Muscle layer of duodenum (tissue), 2 donors: ENCODE measurements at regions not wholly inside any gene's neighbourhood (a gene's known extent, or its start where the extent isn't known, plus 50 kb on each side); places are given as distances from the start of the nearest gene placed in this dataset.

Experiments
- H3K27ac ChIP-seq: one replicate; pipeline ENCODE4 v1.7.0; 2013; ENCODE audit warnings: mild to moderate bottlenecking, low read length
- H3K27me3 ChIP-seq: one replicate; pipeline ENCODE4 v1.7.0; 2013; ENCODE audit warnings: low read depth, mild to moderate bottlenecking, control low read depth, low read length
- H3K36me3 ChIP-seq, 2 donors: one replicate each; pipeline ENCODE4 v1.7.0; 2013; ENCODE audit warnings: low read length in 2 of 2, control low read depth in 1 of 2, mild to moderate bottlenecking in 1 of 2; ENCODE audit not compliant: insufficient read depth in 2 of 2, control insufficient read depth in 1 of 2
- H3K4me1 ChIP-seq, 2 donors: one replicate each; pipeline ENCODE4 v1.7.0; 2013; ENCODE audit warnings: low read length in 2 of 2, mild to moderate bottlenecking in 2 of 2, control low read depth in 1 of 2, moderate library complexity in 1 of 2; ENCODE audit not compliant: insufficient read depth in 2 of 2, control insufficient read depth in 1 of 2
- H3K4me3 ChIP-seq, 2 donors: one replicate each; pipeline ENCODE4 v1.7.0; 2013; ENCODE audit warnings: low read length in 2 of 2, low read depth in 1 of 2, mild to moderate bottlenecking in 1 of 2
- H3K9me3 ChIP-seq, 2 donors: one replicate each; pipeline ENCODE4 v1.7.0; 2013; ENCODE audit warnings: low read length in 2 of 2, control low read depth in 1 of 2, mild to moderate bottlenecking in 1 of 2; ENCODE audit not compliant: control insufficient read depth in 1 of 2
- donor health status: healthy.

- no peak overlapping the region for H3K27ac ChIP-seq
- H3K4me3 ChIP-seq: no peak overlapping the region
- H3K9me3 ChIP-seq: no peaks in the 10 kb centered on the region
- no peaks in the 10 kb centered on the region for H3K27me3 ChIP-seq
- no peaks in the 10 kb centered on the region for H3K4me1 ChIP-seq
- H3K36me3 ChIP-seq: no peaks in the 10 kb centered on the region
These were observed 52.0 kb upstream of the SLIT3 start for GRCh38 chr5:169352901-169353300.

DNA sequence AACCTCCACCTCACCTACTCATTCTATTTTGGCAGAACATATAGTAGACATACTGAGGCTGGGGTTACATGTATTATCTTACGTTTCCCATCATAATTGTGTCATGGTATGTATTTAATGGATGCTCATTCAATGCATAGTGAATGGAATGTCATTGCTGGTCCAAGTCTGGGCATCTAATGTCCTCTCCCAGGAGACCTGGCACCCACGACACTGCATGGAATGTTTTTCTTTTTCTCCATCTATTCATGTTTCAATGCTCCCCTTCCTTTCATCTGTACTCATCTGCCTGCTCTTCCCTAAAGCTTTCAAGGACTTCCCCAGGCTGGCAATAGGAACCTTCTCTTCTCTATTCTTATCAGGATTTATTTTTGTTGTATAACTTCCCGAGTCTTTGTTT, 50.8 kb upstream of the SLIT3 start:
- Histone ChIP-seq H3K9me3 (no peaks in the 10 kb centered on the region), H3K4me3 (no peak overlapping the region), H3K27ac (no peak overlapping the region), H3K36me3 (no peaks in the 10 kb centered on the region), H3K27me3 (no peaks in the 10 kb centered on the region), H3K4me1 (no peaks in the 10 kb centered on the region)

DNA sequence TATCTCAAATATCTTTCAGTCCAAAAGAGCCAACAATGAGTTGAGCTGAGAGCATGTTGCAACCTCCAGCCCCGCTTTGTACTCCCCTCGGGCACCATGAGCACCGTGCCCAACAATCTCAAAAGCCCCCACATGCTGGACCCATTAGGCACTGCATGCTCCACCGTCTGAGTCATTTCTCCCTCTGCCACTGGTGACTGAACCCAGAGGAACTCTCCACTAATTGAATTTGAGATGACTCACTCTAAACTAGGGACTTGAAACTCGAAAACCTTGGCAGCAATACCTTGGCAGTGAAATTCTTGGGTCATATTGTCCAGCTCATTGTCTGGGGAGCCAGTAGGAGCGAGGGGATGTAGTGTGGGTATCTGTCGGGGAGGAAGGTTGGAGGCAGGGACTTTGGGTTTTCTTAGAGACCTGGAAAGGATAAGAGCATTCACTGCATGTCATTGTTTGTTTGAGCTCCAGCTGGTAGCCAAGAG, 49.9 kb upstream of the SLIT3 start:
- Histone ChIP-seq H3K36me3 (no peaks in the 10 kb centered on the region), H3K4me1 (no peaks in the 10 kb centered on the region)

More for the DNA sequence above, 49.9 kb upstream of the SLIT3 start:
- H3K27me3 ChIP-seq: no peaks in the 10 kb centered on the region
- no peak overlapping the region for H3K27ac ChIP-seq
- no peak overlapping the region for H3K4me3 ChIP-seq
- H3K9me3 ChIP-seq: no peaks in the 10 kb centered on the region
